Stimulated activated effector memory CD8-positive, alpha-beta T cell treated with anti-CD3 and anti-CD28 coated beads, Interleukin-12 subunit alpha, Interleukin-12 subunit beta, amount 100 ng/mL, for 72 hours (primary cell): ENCODE measurements at regions not wholly inside any gene's neighbourhood (a gene's known extent, or its start where the extent isn't known, plus 50 kb on each side); places are given as distances from the start of the nearest gene placed in this dataset.
"Not testable (repeated sequence)": the region's sequence is repeated elsewhere in the genome, so short reads cannot be mapped to it uniquely, and the experiment has no call there.

Experiments used
- ATAC-seq: fragments of 150-1000 bp; cut with Tn5 transposase; 2 replicates; pipeline ENCODE4 v1.10.0; 2021
- DNase-seq, 2 donors: peaks; one replicate each; pipeline ENCODE4 v3.0.0; 2021 to 2022; ENCODE audit warnings: low spot score in 2 of 2
- H3K27ac Mint-ChIP-seq: one replicate; pipeline ENCODE4 v1.8.0; 2022; ENCODE audit warnings: mild to moderate bottlenecking, mixed read lengths
- H3K36me3 Mint-ChIP-seq: one replicate; pipeline ENCODE4 v1.8.0; 2022; ENCODE audit warnings: mild to moderate bottlenecking, mixed read lengths
- H3K4me1 Mint-ChIP-seq: one replicate; pipeline ENCODE4 v1.8.0; 2022; ENCODE audit warnings: mixed read lengths
- H3K4me3 Mint-ChIP-seq: one replicate; pipeline ENCODE4 v1.8.0; 2022; ENCODE audit warnings: mild to moderate bottlenecking, mixed read lengths
- H3K9me3 Mint-ChIP-seq: one replicate; pipeline ENCODE4 v1.8.0; 2022; ENCODE audit warnings: mixed read lengths

DNA sequence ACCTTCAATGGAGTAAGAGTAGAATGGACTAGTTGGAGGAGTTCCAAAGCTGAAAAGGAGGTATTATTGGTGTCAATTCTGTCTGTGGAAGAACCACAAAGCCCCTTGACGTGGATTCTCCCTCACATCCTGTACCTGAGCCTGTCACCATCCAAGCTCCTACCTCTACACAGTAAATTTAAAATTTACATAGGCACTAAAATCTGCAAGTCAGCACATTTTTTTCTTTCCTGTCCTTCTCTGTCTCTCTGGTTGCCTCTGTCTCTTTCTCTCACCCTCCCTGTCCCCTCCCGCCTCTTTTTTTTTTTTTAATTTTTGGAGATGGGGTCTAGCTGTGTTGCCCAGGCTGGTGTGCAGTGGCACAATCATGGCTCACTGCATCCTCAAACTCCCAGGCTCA, 236.2 kb downstream of the ZNF37A start:
- not testable (repeated sequence) for DNase-seq, H3K36me3 Mint-ChIP-seq, H3K4me1 Mint-ChIP-seq, H3K4me3 Mint-ChIP-seq, ATAC-seq, H3K27ac Mint-ChIP-seq, H3K9me3 Mint-ChIP-seq

- H3K9me3 Mint-ChIP-seq, H3K4me1 Mint-ChIP-seq, H3K36me3 Mint-ChIP-seq, DNase-seq, ATAC-seq, H3K27ac Mint-ChIP-seq, H3K4me3 Mint-ChIP-seq: not testable (repeated sequence)
Observed at GRCh38 chr10:38331106-38331505, 237.0 kb downstream of the ZNF37A start.

GRCh38 chr10:38333699-38334098, 239.6 kb downstream of the ZNF37A start:
- not testable (repeated sequence) for DNase-seq, H3K27ac Mint-ChIP-seq, H3K36me3 Mint-ChIP-seq, ATAC-seq, H3K4me1 Mint-ChIP-seq, H3K4me3 Mint-ChIP-seq, H3K9me3 Mint-ChIP-seq

- H3K4me3 Mint-ChIP-seq, H3K4me1 Mint-ChIP-seq, DNase-seq, H3K27ac Mint-ChIP-seq, ATAC-seq, H3K36me3 Mint-ChIP-seq, H3K9me3 Mint-ChIP-seq: not testable (repeated sequence)
Observed at GRCh38 chr10:38350645-38351044, 256.5 kb downstream of the ZNF37A start.

DNA sequence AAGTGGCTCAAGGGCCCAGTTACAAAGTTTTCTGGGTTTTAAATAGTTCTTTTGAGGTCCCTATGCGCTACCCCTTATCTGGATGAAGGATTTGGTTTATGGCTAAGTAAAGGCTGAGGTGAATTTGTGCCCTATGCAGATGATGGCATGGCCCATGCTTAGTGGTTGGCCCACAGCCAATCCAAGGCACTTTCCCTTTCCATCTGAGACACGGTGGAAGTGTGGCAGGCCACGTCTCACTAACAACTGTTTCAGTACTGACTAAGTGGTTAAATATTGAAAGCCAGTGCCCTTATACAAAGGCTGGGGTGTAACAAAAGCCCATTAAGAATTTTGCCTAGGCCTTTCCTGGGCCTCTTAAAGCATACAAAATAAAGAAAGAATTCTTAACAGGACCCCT, 260.3 kb downstream of the ZNF37A start:
- not testable (repeated sequence) for H3K27ac Mint-ChIP-seq, ATAC-seq

GRCh38 chr10:38355911-38356526, 261.9 kb downstream of the ZNF37A start:
- H3K4me3 Mint-ChIP-seq = peak overlapping the region; percentile 84
- peak; percentile 56 to 84 for DNase-seq
- not testable (repeated sequence) for H3K4me1 Mint-ChIP-seq, H3K9me3 Mint-ChIP-seq
- H3K36me3 Mint-ChIP-seq = peaks cover 31% of the 10 kb centered on the region
- peak; percentile 100 for ATAC-seq
- peak overlapping the region; percentile 89 for H3K27ac Mint-ChIP-seq

More for the DNA sequence above, 260.3 kb downstream of the ZNF37A start:
- H3K9me3 Mint-ChIP-seq, DNase-seq, H3K4me1 Mint-ChIP-seq, H3K4me3 Mint-ChIP-seq: not testable (repeated sequence)
- H3K36me3 Mint-ChIP-seq = peaks cover 15% of the 10 kb centered on the region

DNA sequence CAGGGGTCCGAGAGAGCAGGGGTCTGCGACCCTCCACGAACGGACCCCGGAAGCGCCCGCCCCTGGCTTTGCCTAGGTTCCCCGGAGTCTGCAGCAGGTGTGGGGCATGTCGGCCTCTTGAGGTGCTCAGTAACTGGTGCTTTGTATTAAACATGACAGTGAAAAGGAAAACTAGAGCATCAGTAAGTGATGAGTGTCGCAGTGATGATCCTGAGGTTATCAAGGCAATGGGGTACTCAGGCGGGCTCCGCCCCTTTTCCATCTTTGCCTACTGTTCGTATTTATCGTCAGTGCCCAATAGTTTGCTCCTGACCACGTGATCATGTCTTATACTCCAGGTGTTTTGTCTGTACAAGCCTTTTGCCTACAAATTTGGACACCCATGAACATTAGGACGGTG, 262.4 kb downstream of the ZNF37A start:
- peak overlapping the region; percentile 84 for H3K4me3 Mint-ChIP-seq
- peaks cover 37% of the 10 kb centered on the region for H3K36me3 Mint-ChIP-seq
- ATAC-seq = peak; percentile 61
- H3K4me1 Mint-ChIP-seq, DNase-seq, H3K9me3 Mint-ChIP-seq: not testable (repeated sequence)
- H3K27ac Mint-ChIP-seq = peak overlapping the region; percentile 89

DNA sequence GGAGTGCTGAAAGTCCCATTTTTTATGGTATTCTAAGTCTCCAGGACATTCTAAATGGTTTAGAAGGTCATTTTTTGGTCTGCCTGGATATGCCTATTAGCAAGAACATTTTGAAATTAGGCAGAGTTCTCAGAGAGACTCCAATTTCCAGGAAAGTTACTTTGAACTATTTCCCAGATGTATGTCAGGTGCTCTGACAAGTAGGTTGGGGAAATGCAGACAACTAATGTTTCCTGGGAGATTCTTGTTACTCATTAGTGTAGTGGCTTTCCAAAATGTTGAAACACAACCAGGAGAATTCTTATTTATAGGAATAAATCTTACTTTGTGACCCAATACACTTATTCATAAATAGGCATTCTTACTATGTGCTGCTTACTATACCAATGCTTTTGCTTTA, 268.4 kb downstream of the ZNF37A start:
- not testable (repeated sequence) for ATAC-seq, H3K9me3 Mint-ChIP-seq, DNase-seq, H3K4me1 Mint-ChIP-seq, H3K4me3 Mint-ChIP-seq, H3K27ac Mint-ChIP-seq
- H3K36me3 Mint-ChIP-seq = peaks cover 93% of the 10 kb centered on the region

DNA sequence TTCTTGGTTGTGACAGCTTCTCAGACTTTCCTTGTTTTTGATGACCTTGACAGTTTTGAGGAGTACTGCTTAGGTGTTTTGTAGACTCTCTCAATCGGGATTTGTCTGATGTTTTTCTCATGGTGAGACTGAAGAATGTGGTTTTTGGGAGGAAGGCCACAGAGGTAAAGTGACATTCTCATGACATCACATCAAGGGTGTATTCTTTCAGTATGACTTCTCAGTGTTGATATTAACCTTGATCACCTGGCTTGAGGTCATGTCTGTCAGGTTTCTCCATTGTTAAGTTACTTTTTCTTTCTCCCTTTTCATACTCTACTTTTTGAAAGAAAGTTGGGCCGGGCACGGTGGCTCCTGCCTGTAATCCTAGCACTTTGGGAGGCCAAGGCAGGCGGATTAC, 269.9 kb downstream of the ZNF37A start:
- H3K9me3 Mint-ChIP-seq, H3K4me1 Mint-ChIP-seq, H3K4me3 Mint-ChIP-seq, ATAC-seq, DNase-seq: not testable (repeated sequence)
- Mint-ChIP-seq H3K27ac (peak overlapping the region; percentile 43), H3K36me3 (peaks cover 95% of the 10 kb centered on the region)

DNA sequence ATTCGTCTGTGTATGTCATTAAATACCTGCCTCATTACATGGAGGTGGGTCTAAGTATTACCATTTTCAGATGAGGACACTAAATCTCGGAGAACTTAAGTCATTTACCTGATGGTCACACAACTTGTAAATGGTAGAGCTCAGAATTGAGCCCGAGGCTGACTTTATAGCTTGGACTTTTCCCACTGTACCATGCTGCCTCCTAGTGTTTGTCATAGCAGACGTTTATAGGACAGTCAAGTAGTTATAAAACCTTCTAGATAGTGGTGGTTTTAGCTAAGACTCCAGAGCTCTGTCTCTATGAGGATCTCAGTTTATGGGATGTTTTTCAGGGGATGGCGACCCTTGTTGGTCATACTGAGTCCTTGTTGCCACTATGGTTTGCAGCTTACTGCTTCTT, 271.8 kb downstream of the ZNF37A start:
- H3K9me3 Mint-ChIP-seq, H3K4me3 Mint-ChIP-seq, DNase-seq, H3K4me1 Mint-ChIP-seq: not testable (repeated sequence)
- peak overlapping the region; percentile 17 for H3K27ac Mint-ChIP-seq
- peak; percentile 57 for ATAC-seq
- peaks cover 95% of the 10 kb centered on the region for H3K36me3 Mint-ChIP-seq

GRCh38 chr10:38383800-38384199, 289.7 kb downstream of the ZNF37A start:
- not testable (repeated sequence) for H3K9me3 Mint-ChIP-seq, DNase-seq, H3K4me1 Mint-ChIP-seq, H3K4me3 Mint-ChIP-seq, H3K27ac Mint-ChIP-seq, ATAC-seq
- peaks cover 16% of the 10 kb centered on the region for H3K36me3 Mint-ChIP-seq

DNA sequence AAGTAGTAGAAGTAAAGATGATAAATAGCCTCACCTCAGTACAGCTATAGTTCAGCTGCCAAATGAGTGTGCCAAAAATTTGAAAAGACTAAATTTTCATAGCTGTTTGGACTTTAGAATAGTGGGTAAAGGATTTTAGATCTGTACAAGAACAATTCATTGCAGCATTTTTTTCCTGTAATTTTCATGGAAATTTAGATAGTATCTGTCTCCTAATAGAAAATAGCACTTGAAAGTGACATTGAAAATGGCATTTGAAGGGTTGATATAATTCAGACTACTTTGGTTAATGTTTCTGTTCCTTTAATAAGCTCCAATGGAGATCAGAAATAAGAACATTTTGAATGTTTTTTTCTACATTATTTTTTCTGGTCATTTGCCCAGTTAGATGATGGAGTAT, 292.7 kb downstream of the ZNF37A start:
- ATAC-seq, H3K4me1 Mint-ChIP-seq, DNase-seq, H3K27ac Mint-ChIP-seq, H3K9me3 Mint-ChIP-seq, H3K4me3 Mint-ChIP-seq: not testable (repeated sequence)
- H3K36me3 Mint-ChIP-seq = peaks cover 11% of the 10 kb centered on the region

DNA sequence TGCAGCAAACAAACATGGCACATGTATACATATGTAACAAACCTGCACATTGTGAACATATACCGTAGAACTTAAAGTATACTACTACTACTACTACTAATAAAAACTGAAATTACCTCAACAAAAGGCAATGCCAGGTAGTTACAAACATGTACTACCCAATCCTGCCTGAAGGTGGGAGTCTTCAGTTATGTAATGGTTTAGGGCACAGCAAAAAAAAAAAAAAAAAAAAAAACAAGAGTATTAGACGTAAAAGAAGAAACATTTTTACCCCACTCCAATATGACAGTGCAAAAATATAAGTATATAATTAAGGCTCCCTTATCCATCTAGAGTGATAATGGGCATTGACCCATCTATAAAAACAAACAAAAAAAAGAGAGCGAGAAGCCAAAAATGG, 296.6 kb downstream of the ZNF37A start:
- not testable (repeated sequence) for H3K36me3 Mint-ChIP-seq, H3K9me3 Mint-ChIP-seq, H3K4me3 Mint-ChIP-seq, H3K4me1 Mint-ChIP-seq, DNase-seq, H3K27ac Mint-ChIP-seq, ATAC-seq

DNA sequence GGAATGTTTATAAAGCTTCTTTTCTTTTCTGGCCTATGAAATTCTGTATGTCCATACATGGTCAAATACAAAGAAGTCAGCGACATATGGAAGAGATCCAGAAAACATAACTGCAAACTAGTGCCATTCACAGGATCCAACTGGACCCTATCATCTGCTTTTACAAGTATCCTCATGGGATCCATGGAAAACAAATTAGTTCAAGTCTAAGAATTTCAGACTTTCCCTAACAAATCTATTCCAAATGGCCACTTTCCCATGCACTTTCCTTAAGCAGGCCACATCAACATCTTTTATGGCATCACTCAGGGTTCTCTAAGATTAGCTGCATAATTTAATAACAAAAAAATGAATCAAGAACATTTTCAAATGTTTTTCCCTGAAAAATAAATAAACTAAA, 301.3 kb downstream of the ZNF37A start:
- not testable (repeated sequence) for H3K4me3 Mint-ChIP-seq, H3K36me3 Mint-ChIP-seq, H3K27ac Mint-ChIP-seq, DNase-seq, H3K4me1 Mint-ChIP-seq, H3K9me3 Mint-ChIP-seq, ATAC-seq

- not testable (repeated sequence) for ATAC-seq, H3K4me1 Mint-ChIP-seq, H3K27ac Mint-ChIP-seq, H3K36me3 Mint-ChIP-seq, H3K4me3 Mint-ChIP-seq, H3K9me3 Mint-ChIP-seq, DNase-seq
Observed at GRCh38 chr10:38396178-38396954, 302.2 kb downstream of the ZNF37A start.

- not testable (repeated sequence) for H3K9me3 Mint-ChIP-seq, H3K36me3 Mint-ChIP-seq, ATAC-seq, H3K4me1 Mint-ChIP-seq, DNase-seq
- Mint-ChIP-seq H3K27ac (peak overlapping the region; percentile 99), H3K4me3 (peak overlapping the region; percentile 92)
Observed at GRCh38 chr10:38401565-38401964, 307.4 kb downstream of the ZNF37A start.
